HG03442 (cell line): ENCODE measurements at regions not wholly inside any gene's neighbourhood (a gene's known extent, or its start where the extent isn't known, plus 50 kb on each side); places are given as distances from the start of the nearest gene placed in this dataset.
"Not testable (repeated sequence)": the region's sequence is repeated elsewhere in the genome, so short reads cannot be mapped to it uniquely, and the experiment has no call there.

Experiments used
- ATAC-seq: cut with Tn5 transposase; IDR thresholded peaks from one replicate; pipeline ENCODE4 v1.9.1; 2021; ENCODE audit warnings: mild to moderate bottlenecking, moderate library complexity; ENCODE audit not compliant: unreplicated experiment

- no peak for ATAC-seq
Measured at GRCh38 chr11:86861810-86862209, 61.5 kb downstream of the PRSS23 start.

- ATAC-seq, result no peak
Measured at GRCh38 chr11:86863476-86863875, 63.1 kb downstream of the PRSS23 start.

GRCh38 chr11:86865436-86865835 is 65.1 kb downstream of the PRSS23 start:
- no peak for ATAC-seq

- no peak for ATAC-seq
Measured at GRCh38 chr11:86869531-86869930, 69.2 kb downstream of the PRSS23 start.

- ATAC-seq, result peak; percentile 83
Measured at GRCh38 chr11:86869966-86870570, 69.7 kb downstream of the PRSS23 start.

GRCh38 chr11:86873573-86874083 is 73.3 kb downstream of the PRSS23 start:
- ATAC-seq, result no peak

- no peak for ATAC-seq
Measured at GRCh38 chr11:86874304-86875056, 74.1 kb downstream of the PRSS23 start.

GRCh38 chr11:86876716-86877234 is 76.4 kb downstream of the PRSS23 start:
- no peak for ATAC-seq

- ATAC-seq, result no peak
Measured at GRCh38 chr11:86877503-86877902, 77.2 kb downstream of the PRSS23 start.

- ATAC-seq, result not testable (repeated sequence)
Measured at GRCh38 chr11:86879241-86879640, 76.0 kb downstream of the FZD4 start.

- no peak for ATAC-seq
Measured at GRCh38 chr11:86885311-86885710, 69.9 kb downstream of the FZD4 start.

GRCh38 chr11:86888164-86889000 is 66.8 kb downstream of the FZD4 start:
- ATAC-seq, result no peak

GRCh38 chr11:86889001-86889341 is 66.2 kb downstream of the FZD4 start:
- no peak for ATAC-seq

GRCh38 chr11:86891036-86891435 is 64.2 kb downstream of the FZD4 start:
- ATAC-seq, result no peak

- no peak for ATAC-seq
Measured at GRCh38 chr11:86893235-86893634, 62.0 kb downstream of the FZD4 start.
